Neural crest cell (in vitro differentiated cells): ENCODE measurements at regions not wholly inside any gene's neighbourhood (a gene's known extent, or its start where the extent isn't known, plus 50 kb on each side); places are given as distances from the start of the nearest gene placed in this dataset.

ENCODE experiments used
- DNase-seq: peaks from one replicate; pipeline ENCODE4 v3.0.0; 2021; ENCODE audit warnings: low read depth, mixed read lengths, low spot score
- H3K27ac Mint-ChIP-seq: one replicate; pipeline ENCODE4 v1.8.0; 2021; ENCODE audit warnings: mild to moderate bottlenecking, mixed read lengths; ENCODE audit not compliant: unreplicated experiment
- H3K27me3 Mint-ChIP-seq: 2 replicates; pipeline ENCODE4 v1.8.0; 2021; ENCODE audit warnings: low read depth, mild to moderate bottlenecking, mixed read lengths
- H3K36me3 Mint-ChIP-seq: 2 replicates; pipeline ENCODE4 v1.8.0; 2021; ENCODE audit warnings: low read depth, mild to moderate bottlenecking, mixed read lengths
- H3K4me1 Mint-ChIP-seq: 2 replicates; pipeline ENCODE4 v1.8.0; 2021; ENCODE audit warnings: mixed read lengths
- H3K4me3 Mint-ChIP-seq: one replicate; pipeline ENCODE4 v1.8.0; 2021; ENCODE audit warnings: mild to moderate bottlenecking, mixed read lengths
- H3K9me3 Mint-ChIP-seq: 2 replicates; pipeline ENCODE4 v1.8.0; 2021; ENCODE audit warnings: mixed read lengths
- CTCF ChIP-seq: fragments of 200-600 bp; sonication (generic); conservative IDR thresholded peaks from 2 replicates; pipeline ENCODE4 v1.5.0; 2021; ENCODE audit warnings: antibody characterized with exemption, mild to moderate bottlenecking

GRCh38 chr13:104823071-104823470, 1712.4 kb downstream of the EFNB2 start:
- no peak for TF ChIP-seq CTCF
- Mint-ChIP-seq H3K36me3 (no peaks in the 10 kb centered on the region), H3K4me1 (no peaks in the 10 kb centered on the region), H3K4me3 (no peak overlapping the region), H3K27me3 (no peaks in the 10 kb centered on the region), H3K27ac (no peak overlapping the region), H3K9me3 (peaks cover 12% of the 10 kb centered on the region)
- DNase-seq, result no peak

GRCh38 chr13:104817271-104817670, 1718.2 kb downstream of the EFNB2 start:
- Mint-ChIP-seq H3K27me3 (no peaks in the 10 kb centered on the region), H3K4me3 (no peak overlapping the region), H3K36me3 (no peaks in the 10 kb centered on the region), H3K27ac (no peak overlapping the region), H3K9me3 (no peaks in the 10 kb centered on the region), H3K4me1 (no peaks in the 10 kb centered on the region)
- no peak for TF ChIP-seq CTCF
- no peak for DNase-seq

DNA sequence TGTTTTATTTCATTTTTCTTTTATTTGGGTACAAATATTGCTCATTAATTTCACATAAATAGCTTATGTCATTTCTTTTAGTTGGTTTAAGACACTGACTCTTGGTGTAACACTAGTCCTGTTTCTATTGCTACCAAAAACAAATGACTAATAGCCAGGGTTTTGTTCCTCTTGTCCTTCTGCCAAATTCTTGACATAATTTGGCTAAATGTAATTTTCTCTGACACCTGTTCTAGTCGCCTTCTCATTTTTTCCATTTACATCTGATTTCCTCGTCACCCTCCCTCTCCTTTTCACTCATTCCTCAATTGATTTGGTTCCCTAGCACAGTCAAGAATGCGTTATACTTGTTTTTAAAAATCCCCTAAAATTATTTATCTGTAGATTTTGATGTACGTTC, 1718.7 kb downstream of the EFNB2 start:
- Mint-ChIP-seq H3K36me3 (no peaks in the 10 kb centered on the region), H3K4me3 (no peak overlapping the region), H3K4me1 (no peaks in the 10 kb centered on the region), H3K9me3 (no peaks in the 10 kb centered on the region), H3K27me3 (no peaks in the 10 kb centered on the region), H3K27ac (no peak overlapping the region)
- TF ChIP-seq CTCF, result no peak
- DNase-seq, result no peak

- Mint-ChIP-seq H3K27me3 (no peaks in the 10 kb centered on the region), H3K4me3 (no peak overlapping the region), H3K4me1 (no peaks in the 10 kb centered on the region), H3K36me3 (peaks cover 3% of the 10 kb centered on the region), H3K9me3 (peaks cover 3% of the 10 kb centered on the region), H3K27ac (peak overlapping the region; percentile 25)
- no peak for DNase-seq
- no peak for TF ChIP-seq CTCF
Observed at GRCh38 chr13:104810242-104810641, 1725.2 kb downstream of the EFNB2 start.

DNA sequence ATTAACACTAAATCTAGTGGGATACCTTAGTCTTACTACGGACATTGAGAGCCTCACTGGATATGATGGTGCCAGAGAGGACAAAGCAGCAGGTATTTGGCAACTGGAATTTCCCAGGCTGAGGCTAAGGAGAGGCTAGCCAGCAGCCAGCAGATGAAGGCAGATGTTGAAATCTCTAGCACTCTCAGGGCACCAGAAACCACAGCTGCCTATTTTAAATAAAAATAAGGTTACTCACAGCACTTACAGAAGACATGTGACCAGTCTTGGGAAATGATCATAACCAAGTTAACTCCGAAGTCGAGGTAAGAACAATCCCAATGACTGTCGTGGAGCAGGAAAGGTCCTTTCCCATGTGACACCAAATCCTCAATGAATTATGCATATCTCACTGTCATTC, 1726.0 kb downstream of the EFNB2 start:
- Mint-ChIP-seq H3K27me3 (no peaks in the 10 kb centered on the region), H3K4me1 (no peaks in the 10 kb centered on the region), H3K36me3 (peaks cover 3% of the 10 kb centered on the region), H3K9me3 (peaks cover 3% of the 10 kb centered on the region), H3K4me3 (no peak overlapping the region), H3K27ac (no peak overlapping the region)
- TF ChIP-seq CTCF, result no peak
- no peak for DNase-seq

DNA sequence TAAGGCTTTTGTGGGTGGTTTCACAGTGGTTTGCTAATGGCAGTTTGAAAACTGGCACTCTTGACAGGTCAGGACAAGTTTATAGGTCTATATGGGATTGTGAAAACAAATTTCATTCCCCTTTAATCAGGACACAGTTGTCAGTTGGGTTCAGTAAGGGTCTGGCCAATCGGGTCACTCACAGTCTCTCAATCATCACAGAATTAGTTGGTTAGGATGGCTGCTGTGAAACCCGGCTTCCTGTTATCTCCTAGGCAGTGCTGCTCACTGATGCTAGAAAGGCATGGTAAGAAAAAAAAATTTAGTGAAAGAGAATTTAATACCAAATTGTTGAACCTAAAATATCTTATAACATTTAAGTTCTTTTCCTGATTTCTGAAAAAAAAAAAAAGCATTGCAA, 1730.1 kb downstream of the EFNB2 start:
- Mint-ChIP-seq H3K27me3 (no peaks in the 10 kb centered on the region), H3K4me1 (no peaks in the 10 kb centered on the region), H3K36me3 (peaks cover 3% of the 10 kb centered on the region), H3K9me3 (peaks cover 3% of the 10 kb centered on the region), H3K4me3 (no peak overlapping the region), H3K27ac (no peak overlapping the region)
- no peak for DNase-seq
- no peak for TF ChIP-seq CTCF
